CD4-positive, alpha-beta T cell treated with Interleukin-15 for 4 hours (primary cell): ENCODE measurements at regions not wholly inside any gene's neighbourhood (a gene's known extent, or its start where the extent isn't known, plus 50 kb on each side); places are given as distances from the start of the nearest gene placed in this dataset.
"Not testable (repeated sequence)": the region's sequence is repeated elsewhere in the genome, so short reads cannot be mapped to it uniquely, and the experiment has no call there.

ENCODE experiments used
- DNase-seq: peaks from one replicate; pipeline ENCODE4 v3.0.0-alpha.2; 2020; ENCODE audit warnings: low spot score

- no peak for DNase-seq
Measured at GRCh38 chr1:164440232-164440631, 118.8 kb upstream of the PBX1 start.

GRCh38 chr1:164443166-164443565, 115.8 kb upstream of the PBX1 start:
- no peak for DNase-seq

GRCh38 chr1:164443836-164444235, 115.1 kb upstream of the PBX1 start:
- no peak for DNase-seq

GRCh38 chr1:164446020-164446419, 113.0 kb upstream of the PBX1 start:
- DNase-seq, result no peak

GRCh38 chr1:164452549-164452948, 106.4 kb upstream of the PBX1 start:
- no peak for DNase-seq

GRCh38 chr1:164456272-164456671, 102.7 kb upstream of the PBX1 start:
- DNase-seq, result no peak

- DNase-seq, result not testable (repeated sequence)
Measured at GRCh38 chr1:164459176-164459575, 99.8 kb upstream of the PBX1 start.

- no peak for DNase-seq
Measured at GRCh38 chr1:164466001-164466421, 93.0 kb upstream of the PBX1 start.

GRCh38 chr1:164466429-164466828, 92.6 kb upstream of the PBX1 start:
- DNase-seq, result no peak

- DNase-seq, result no peak
Measured at GRCh38 chr1:164470996-164471395, 88.0 kb upstream of the PBX1 start.

GRCh38 chr1:164472841-164473240, 86.1 kb upstream of the PBX1 start:
- DNase-seq, result no peak

- no peak for DNase-seq
Measured at GRCh38 chr1:164473544-164473943, 85.4 kb upstream of the PBX1 start.

GRCh38 chr1:164475834-164476233, 83.2 kb upstream of the PBX1 start:
- no peak for DNase-seq

GRCh38 chr1:164477343-164477742, 81.6 kb upstream of the PBX1 start:
- no peak for DNase-seq

GRCh38 chr1:164479242-164479641, 79.7 kb upstream of the PBX1 start:
- DNase-seq, result no peak

GRCh38 chr1:164480285-164480907, 78.6 kb upstream of the PBX1 start:
- DNase-seq, result no peak

- DNase-seq, result no peak
Measured at GRCh38 chr1:164495905-164496304, 63.1 kb upstream of the PBX1 start.

- no peak for DNase-seq
Measured at GRCh38 chr1:164498792-164499191, 60.2 kb upstream of the PBX1 start.

- DNase-seq, result no peak
Measured at GRCh38 chr1:164504749-164505148, 54.2 kb upstream of the PBX1 start.
